H1 (cell line): ENCODE measurements at regions not wholly inside any gene's neighbourhood (a gene's known extent, or its start where the extent isn't known, plus 50 kb on each side); places are given as distances from the start of the nearest gene placed in this dataset.
A peak's percentile ranks its signal among the peaks of the same experiment; 100 is the strongest.

Experiments used
- CTCF ChIA-PET: fragments of 300-600 bp; sonication (Branson Sonifier 250); formaldehyde crosslinking; loops from one replicate; lab custom pipeline; 2021; ENCODE audit not compliant: partially characterized antibody; lab: Charles Lee
- POLR2A ChIA-PET: fragments of 300-600 bp; sonication (Branson Sonifier 250); formaldehyde crosslinking; loops from one replicate; lab custom pipeline; 2021; ENCODE audit warnings: inconsistent platforms; ENCODE audit not compliant: partially characterized antibody; lab: Charles Lee
- DNase-seq, 2 experiments: peaks; one replicate each; pipeline versions ENCODE4 v3.0.0 to v3.0.0-alpha.2; 2010 to 2022; ENCODE audit warnings: low spot score in 2 of 2, low read depth in 1 of 2, mixed read lengths in 1 of 2
- FAIRE-seq: peaks from 2 replicates; lab custom pipeline; 2011; peaks lifted over from hg19 to GRCh38; lab: Jason Lieb, UNC
- H2AFZ ChIP-seq: 2 replicates; pipeline ENCODE4 v1.8.1; 2012; ENCODE audit warnings: low read length, inconsistent platforms
- H2AK5ac ChIP-seq: 2 replicates; pipeline ENCODE4 v1.6.1; 2013; ENCODE audit warnings: low read depth, low read length
- H2BK120ac ChIP-seq: replicated peaks from 2 replicates; pipeline ENCODE3; 2013; ENCODE audit warnings: low read depth, low read length, inconsistent platforms
- H2BK12ac ChIP-seq: 2 replicates; pipeline ENCODE4 v1.6.1; 2013; ENCODE audit warnings: low read depth, low read length
- H2BK15ac ChIP-seq: 2 replicates; pipeline ENCODE4 v1.6.1; 2013; ENCODE audit warnings: low read length
- H2BK20ac ChIP-seq: 2 replicates; pipeline ENCODE4 v1.6.1; 2013; ENCODE audit warnings: low read length
- H2BK5ac ChIP-seq: 2 replicates; pipeline ENCODE4 v1.6.1; 2013; ENCODE audit warnings: low read depth, low read length
- H3K14ac ChIP-seq: 2 replicates; pipeline ENCODE4 v1.6.1; 2013; ENCODE audit warnings: inconsistent platforms; ENCODE audit not compliant: insufficient read length
- H3K18ac ChIP-seq: 2 replicates; pipeline ENCODE4 v1.6.1; 2013; ENCODE audit warnings: low read length; ENCODE audit errors: extremely low read depth
- H3K23ac ChIP-seq: 2 replicates; pipeline ENCODE4 v1.6.1; 2013; ENCODE audit warnings: inconsistent platforms; ENCODE audit not compliant: insufficient read length
- H3K23me2 ChIP-seq: 2 replicates; pipeline ENCODE4 v1.6.1; 2013; ENCODE audit warnings: low read depth, low read length
- H3K27ac ChIP-seq: 2 replicates; pipeline ENCODE4 v1.6.1; 2011; ENCODE audit warnings: low read depth, low read length, inconsistent platforms
- H3K27me3 ChIP-seq, 4 experiments: replicated peaks in 1 of 4; 1 replicate in 1 of 4; 2 replicates in 3 of 4; pipeline versions ENCODE4 v1.6.1 to v1.8.1; 2011 to 2013; ENCODE audit warnings: low read length in 3 of 4, mild to moderate bottlenecking in 3 of 4, inconsistent platforms in 2 of 4, mixed read lengths in 2 of 4, moderate library complexity in 1 of 4; ENCODE audit not compliant: control insufficient read depth in 3 of 4, insufficient read depth in 3 of 4; ENCODE audit errors: extremely low read depth in 1 of 4
- H3K36me3 ChIP-seq, 4 experiments: 2 replicates each; pipeline versions ENCODE4 v1.6.1 to v1.8.1; 2011 to 2013; ENCODE audit warnings: mild to moderate bottlenecking in 4 of 4, low read length in 3 of 4, moderate library complexity in 2 of 4, control low read depth in 1 of 4, inconsistent platforms in 1 of 4; ENCODE audit not compliant: insufficient read depth in 4 of 4, control insufficient read depth in 2 of 4
- H3K4ac ChIP-seq: replicated peaks from 2 replicates; pipeline ENCODE3; 2013; ENCODE audit warnings: low read length, low read depth, mixed read lengths, inconsistent platforms; ENCODE audit not compliant: insufficient read length
- H3K4me1 ChIP-seq, 4 experiments: replicated peaks in 1 of 4; 1 replicate in 1 of 4; 2 replicates in 3 of 4; pipeline versions ENCODE4 v1.6.1 to v1.8.1; 2011 to 2013; ENCODE audit warnings: low read length in 3 of 4, inconsistent platforms in 2 of 4, mixed read lengths in 1 of 4; ENCODE audit not compliant: insufficient read depth in 4 of 4, control insufficient read depth in 3 of 4
- H3K4me2 ChIP-seq, 2 experiments: 2 replicates each; pipeline versions ENCODE4 v1.6.1 to v1.8.1; 2011 to 2013; ENCODE audit warnings: low read depth in 2 of 2, low read length in 2 of 2, control low read depth in 1 of 2, inconsistent platforms in 1 of 2, mild to moderate bottlenecking in 1 of 2; ENCODE audit not compliant: insufficient read depth in 1 of 2
- H3K4me3 ChIP-seq, 4 experiments: fragments of 200-600, 300-600 bp in 1 of 4; sonication (generic), shearing (Covaris generic), sonication (Bioruptor Twin) in 1 of 4; 2 replicates each; pipeline versions ENCODE4 v1.5.1 to v1.8.1; 2011 to 2016; ENCODE audit warnings: low read length in 4 of 4, low read depth in 3 of 4, control low read depth in 2 of 4, inconsistent platforms in 2 of 4, mild to moderate bottlenecking in 2 of 4, mixed read lengths in 1 of 4, moderate library complexity in 1 of 4; ENCODE audit not compliant: insufficient read depth in 2 of 4; ENCODE audit errors: extremely low read depth in 1 of 4
- H3K56ac ChIP-seq: replicated peaks from 2 replicates; pipeline ENCODE3; 2013; ENCODE audit warnings: low read depth, mild to moderate bottlenecking, mixed read lengths, low read length, inconsistent platforms; ENCODE audit not compliant: insufficient read length
- H3K79me1 ChIP-seq: 2 replicates; pipeline ENCODE4 v1.6.1; 2013; ENCODE audit warnings: low read depth, low read length, control low read depth
- H3K79me2 ChIP-seq, 2 experiments: 2 replicates each; pipeline versions ENCODE4 v1.6.1 to v1.8.1; 2012 to 2013; ENCODE audit warnings: low read length in 2 of 2, mild to moderate bottlenecking in 2 of 2, inconsistent platforms in 1 of 2; ENCODE audit not compliant: insufficient read depth in 2 of 2, control insufficient read depth in 1 of 2
- H3K9ac ChIP-seq, 4 experiments: replicated peaks in 1 of 4; 1 replicate in 1 of 4; 2 replicates in 3 of 4; pipeline versions ENCODE4 v1.6.1 to v1.8.1; 2011 to 2013; ENCODE audit warnings: low read depth in 3 of 4, low read length in 3 of 4, control low read depth in 2 of 4, mild to moderate bottlenecking in 2 of 4, moderate library complexity in 2 of 4, inconsistent platforms in 1 of 4; ENCODE audit errors: extremely low read depth in 1 of 4
- H3K9me3 ChIP-seq, 2 experiments: 2 replicates each; pipeline versions ENCODE4 v1.6.1 to v1.8.1; 2012 to 2013; ENCODE audit warnings: mild to moderate bottlenecking in 2 of 2, moderate library complexity in 2 of 2, control low read depth in 1 of 2, inconsistent platforms in 1 of 2, low read depth in 1 of 2, low read length in 1 of 2, mixed read lengths in 1 of 2; ENCODE audit not compliant: insufficient read depth in 2 of 2
- H4K20me1 ChIP-seq, 2 experiments: replicated peaks in 1 of 2; 2 replicates each; pipeline versions ENCODE3 to v1.8.1; 2011 to 2013; ENCODE audit warnings: inconsistent platforms in 2 of 2, low read length in 2 of 2, mild to moderate bottlenecking in 1 of 2; ENCODE audit not compliant: insufficient read depth in 2 of 2, control insufficient read depth in 1 of 2
- H4K5ac ChIP-seq: 2 replicates; pipeline ENCODE4 v1.6.1; 2013; ENCODE audit warnings: low read length, low read depth, mixed read lengths, inconsistent platforms; ENCODE audit not compliant: insufficient read length
- H4K8ac ChIP-seq: 2 replicates; pipeline ENCODE4 v1.8.0; 2013; ENCODE audit warnings: mild to moderate bottlenecking, moderate library complexity, low read length, inconsistent platforms; ENCODE audit not compliant: insufficient read depth; ENCODE audit errors: extremely low read depth
- H4K91ac ChIP-seq: replicated peaks from 2 replicates; pipeline ENCODE3; 2013; ENCODE audit warnings: low read length, mixed read lengths, inconsistent platforms; ENCODE audit not compliant: insufficient read length
- ASH2L ChIP-seq: fragments of 200-600, 300-600 bp; sonication (generic); IDR thresholded peaks from one replicate; pipeline ENCODE4 v1.7.1; 2017; ENCODE audit warnings: low read length
- FOSL1 ChIP-seq: IDR thresholded peaks from 2 replicates; pipeline ENCODE4 v1.6.1; 2011; ENCODE audit warnings: mild to moderate bottlenecking, low read depth, low read length, moderate library complexity; ENCODE audit not compliant: insufficient read depth
- NANOG ChIP-seq: IDR thresholded peaks from 2 replicates; pipeline ENCODE4 v1.6.1; 2011; ENCODE audit warnings: low read length, low read depth, mild to moderate bottlenecking, inconsistent platforms; ENCODE audit not compliant: insufficient read depth, poor library complexity, severe bottlenecking
- SP1 ChIP-seq: IDR thresholded peaks from 2 replicates; pipeline ENCODE4 v1.6.1; 2011; ENCODE audit warnings: low read depth, low read length
- WGBS, 2 experiments: shearing (Covaris generic) in 1 of 2; methylation state at CpG; one replicate each; pipeline versions ENCODE4 v1.1.6 to v1.1.7; 2013 to 2015; ENCODE audit warnings: low lambda C conversion rate in 2 of 2, mixed read lengths in 2 of 2, inconsistent platforms in 1 of 2, low coverage in 1 of 2, missing lambda C conversion rate in 1 of 2; ENCODE audit not compliant: insufficient replicate concordance in 2 of 2, insufficient coverage in 1 of 2, insufficient read length in 1 of 2; ENCODE audit errors: extremely low coverage in 1 of 2, missing lambda C conversion rate in 1 of 2; 5-methylcytosine and 5-hydroxymethylcytosine counted together

- H3K23me2 ChIP-seq, result peaks cover 4% of the 10 kb centered on the region; the same call in 1 of the 2 replicates
- no peak overlapping the region for H4K5ac ChIP-seq
- FAIRE-seq, result no peak
- H3K27ac ChIP-seq, result no peak overlapping the region
- H3K27me3 ChIP-seq, result no peaks in the 10 kb centered on the region
- ChIA-PET POLR2A (no interaction called here), CTCF (interaction anchor here (0.7 to 1.0 kb wide), 2 partner anchors 140 to 208 kb away, joined by 3 read pairs; no protein-coding TSS in a partner anchor)
- DNase-seq, result no peak
- WGBS, 2 experiments, result 89% methylated on average over 20 of the region's 20 CpGs; no CpG with 5 or more reads in 1 of the 2 experiments
- H3K79me2 ChIP-seq, result no peaks in the 10 kb centered on the region
- H3K23ac ChIP-seq, result no peak overlapping the region
- no peak overlapping the region for H3K56ac ChIP-seq
- no peak overlapping the region for H3K4me3 ChIP-seq
- no peak overlapping the region; the same call in 1 of the 2 replicates for H4K8ac ChIP-seq
- H2BK20ac ChIP-seq, result no peak overlapping the region
- peak overlapping the region; percentile 32; the same call in 1 of the 2 replicates for H3K18ac ChIP-seq
- H2AK5ac ChIP-seq, result no peak overlapping the region
- H3K14ac ChIP-seq, result no peak overlapping the region
- TF ChIP-seq NANOG, result no peak
- no peak for TF ChIP-seq FOSL1
- TF ChIP-seq SP1, result no peak
- no peak for TF ChIP-seq ASH2L
- H2BK120ac ChIP-seq, result no peak overlapping the region
- H3K9ac ChIP-seq, result no peak overlapping the region
- no peak overlapping the region for H2BK15ac ChIP-seq
- no peak overlapping the region for H2AFZ ChIP-seq
- H3K4me2 ChIP-seq, result no peak overlapping the region
- no peak overlapping the region for H2BK12ac ChIP-seq
- no peaks in the 10 kb centered on the region for H3K9me3 ChIP-seq
- no peaks in the 10 kb centered on the region for H4K20me1 ChIP-seq
- no peak overlapping the region for H4K91ac ChIP-seq
- H2BK5ac ChIP-seq, result no peak overlapping the region
- H3K36me3 ChIP-seq, result no peaks in the 10 kb centered on the region
- H3K4ac ChIP-seq, result no peak overlapping the region
- no peaks in the 10 kb centered on the region for H3K79me1 ChIP-seq
- H3K4me1 ChIP-seq, result peaks cover 0 to 12% (median 2%) of the 10 kb centered on the region in 4 experiments; a peak in 3 of 7 replicates
These were observed 1514.8 kb downstream of the TBC1D22A start for GRCh38 chr22:48276994-48277867.
